ENCODE measurements at regions not wholly inside any gene's neighbourhood (a gene's known extent, or its start where the extent isn't known, plus 50 kb on each side); places are given as distances from the start of the nearest gene placed in this dataset.

DNA sequence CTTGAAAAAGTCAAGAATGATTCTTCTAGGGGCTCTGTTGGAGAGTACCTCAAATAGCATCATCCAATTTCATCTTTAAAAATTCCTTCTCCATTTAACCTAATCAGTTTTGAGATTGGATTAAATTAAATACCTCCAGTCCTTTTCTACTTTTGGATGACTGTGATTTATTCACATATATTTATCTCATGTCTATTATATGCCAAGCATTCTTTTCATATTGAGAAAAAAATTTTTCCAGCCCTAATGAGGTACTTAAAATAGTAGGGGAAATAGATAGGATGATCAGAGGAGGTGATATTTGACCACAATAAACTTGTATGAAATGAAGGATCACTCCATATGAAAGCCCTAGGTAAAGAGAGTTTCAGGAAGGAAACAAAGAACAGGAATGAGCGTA is 250.1 kb downstream of the MAT2B start:
- H4K20me1 ChIP-seq (ENCODE audit: insufficient read depth, low read length), result no peaks in the 10 kb centered on the region
- H3K4me2 ChIP-seq (ENCODE audit: low read length), result no peak overlapping the region
- ChIA-PET CTCF (ENCODE audit: unreplicated experiment) (no interaction called here), POLR2A (no interaction called here)
- H3K4me1 ChIP-seq (ENCODE audit: insufficient read depth, low read length, poor library complexity, severe bottlenecking), result no peaks in the 10 kb centered on the region
- DNase-seq (ENCODE audit: low spot score), result no peak
- TF ChIP-seq EZH2phosphoT487 (IDR thresholded peaks at IDR 0.05; ENCODE audit: borderline replicate concordance, low read depth, low read length), result no peak
- TF ChIP-seq, protein P1, sequence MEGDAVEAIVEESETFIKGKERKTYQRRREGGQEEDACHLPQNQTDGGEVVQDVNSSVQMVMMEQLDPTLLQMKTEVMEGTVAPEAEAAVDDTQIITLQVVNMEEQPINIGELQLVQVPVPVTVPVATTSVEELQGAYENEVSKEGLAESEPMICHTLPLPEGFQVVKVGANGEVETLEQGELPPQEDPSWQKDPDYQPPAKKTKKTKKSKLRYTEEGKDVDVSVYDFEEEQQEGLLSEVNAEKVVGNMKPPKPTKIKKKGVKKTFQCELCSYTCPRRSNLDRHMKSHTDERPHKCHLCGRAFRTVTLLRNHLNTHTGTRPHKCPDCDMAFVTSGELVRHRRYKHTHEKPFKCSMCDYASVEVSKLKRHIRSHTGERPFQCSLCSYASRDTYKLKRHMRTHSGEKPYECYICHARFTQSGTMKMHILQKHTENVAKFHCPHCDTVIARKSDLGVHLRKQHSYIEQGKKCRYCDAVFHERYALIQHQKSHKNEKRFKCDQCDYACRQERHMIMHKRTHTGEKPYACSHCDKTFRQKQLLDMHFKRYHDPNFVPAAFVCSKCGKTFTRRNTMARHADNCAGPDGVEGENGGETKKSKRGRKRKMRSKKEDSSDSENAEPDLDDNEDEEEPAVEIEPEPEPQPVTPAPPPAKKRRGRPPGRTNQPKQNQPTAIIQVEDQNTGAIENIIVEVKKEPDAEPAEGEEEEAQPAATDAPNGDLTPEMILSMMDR (conservative IDR thresholded peaks at IDR 0.05; ENCODE audit: low read length), result no peak
- no peak overlapping the region for H3K27ac ChIP-seq (ENCODE audit: low read depth, low read length, poor library complexity, severe bottlenecking)
- no peak overlapping the region for H3K4me3 ChIP-seq (ENCODE audit: low read depth, low read length, poor library complexity, severe bottlenecking)
- H3K9me3 ChIP-seq (ENCODE audit: low read length), result no peaks in the 10 kb centered on the region
- no peaks in the 10 kb centered on the region for H3K79me2 ChIP-seq (ENCODE audit: insufficient read depth, low read depth, low read length)
- no peak overlapping the region for H2AFZ ChIP-seq (ENCODE audit: low read length)
- no TSS peak for BruUV-seq (replicated peaks)
- intact Hi-C loops (cut with micrococcal nuclease; ENCODE audit: unreplicated experiment), result no loop called here
- no peaks in the 10 kb centered on the region for H3K9me2 ChIP-seq (ENCODE audit: insufficient read depth, low read length)
- H3K36me3 ChIP-seq (ENCODE audit: insufficient read depth, low read length), result no peaks in the 10 kb centered on the region

DNA sequence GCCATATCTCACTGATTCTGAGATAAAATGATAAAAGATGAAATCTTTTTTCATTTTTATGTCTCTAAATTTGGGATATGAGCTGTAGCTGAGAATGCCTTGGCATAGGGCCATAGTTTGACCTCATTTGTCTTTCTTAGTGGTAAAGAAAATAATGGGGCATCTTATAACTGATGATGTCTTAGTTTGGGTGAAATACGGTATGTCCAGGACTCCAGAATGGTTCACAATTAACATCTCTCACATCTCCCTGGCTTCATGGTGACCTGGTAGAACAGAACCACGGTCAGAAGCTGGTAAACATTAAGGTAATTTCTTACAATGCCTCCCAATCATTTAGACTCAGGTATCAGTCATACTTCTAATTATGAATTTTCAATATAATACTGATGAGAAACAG is 250.8 kb downstream of the MAT2B start:
- intact Hi-C loops (cut with micrococcal nuclease; ENCODE audit: unreplicated experiment), result no loop called here
- H3K79me2 ChIP-seq (ENCODE audit: insufficient read depth, low read depth, low read length), result no peaks in the 10 kb centered on the region
- ChIA-PET POLR2A (interaction anchor here (1.1 kb wide), 1 partner anchor 9 kb away, joined by 4 read pairs; no protein-coding TSS in a partner anchor), CTCF (ENCODE audit: unreplicated experiment) (no interaction called here)
- no peaks in the 10 kb centered on the region for H3K4me1 ChIP-seq (ENCODE audit: insufficient read depth, low read length, poor library complexity, severe bottlenecking)
- H3K9me3 ChIP-seq (ENCODE audit: low read length), result no peaks in the 10 kb centered on the region
- no peak overlapping the region for H3K4me2 ChIP-seq (ENCODE audit: low read length)
- H3K9me2 ChIP-seq (ENCODE audit: insufficient read depth, low read length), result no peaks in the 10 kb centered on the region
- TF ChIP-seq EZH2phosphoT487 (IDR thresholded peaks at IDR 0.05; ENCODE audit: borderline replicate concordance, low read depth, low read length), result no peak
- TF ChIP-seq, protein P1 (conservative IDR thresholded peaks at IDR 0.05; ENCODE audit: low read length), result no peak
- no peak overlapping the region for H3K27ac ChIP-seq (ENCODE audit: low read depth, low read length, poor library complexity, severe bottlenecking)
- no TSS peak for BruUV-seq (replicated peaks)
- no peak for DNase-seq (ENCODE audit: low spot score)
- H2AFZ ChIP-seq (ENCODE audit: low read length), result no peak overlapping the region
- H4K20me1 ChIP-seq (ENCODE audit: insufficient read depth, low read length), result no peaks in the 10 kb centered on the region
- no peaks in the 10 kb centered on the region for H3K36me3 ChIP-seq (ENCODE audit: insufficient read depth, low read length)
- H3K4me3 ChIP-seq (ENCODE audit: low read depth, low read length, poor library complexity, severe bottlenecking), result no peak overlapping the region

DNA sequence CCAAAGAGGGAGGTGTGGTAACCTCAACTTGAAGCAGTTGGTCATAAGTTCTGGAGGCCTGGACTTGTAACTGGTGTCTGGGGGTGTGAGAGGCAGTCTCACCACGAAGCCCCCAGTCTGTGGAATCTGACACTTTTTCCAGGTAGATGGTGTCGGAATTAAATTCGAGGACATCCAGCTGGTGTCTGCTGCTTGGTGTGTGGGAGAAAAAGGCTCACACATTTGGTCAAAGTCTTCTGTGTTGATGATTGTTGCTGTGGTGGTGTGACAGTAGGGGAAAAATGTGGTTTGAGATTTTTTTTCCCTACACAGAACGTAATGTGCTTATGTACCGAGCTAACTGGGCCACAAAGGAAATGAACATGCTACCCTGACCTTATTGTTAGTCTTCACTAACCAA is 251.9 kb downstream of the MAT2B start:
- no peak overlapping the region for H3K4me2 ChIP-seq (ENCODE audit: low read length)
- H3K9me3 ChIP-seq (ENCODE audit: low read length), result no peaks in the 10 kb centered on the region
- CTCF ChIA-PET (ENCODE audit: unreplicated experiment), result no interaction called here
- no peak overlapping the region for H3K27ac ChIP-seq (ENCODE audit: low read depth, low read length, poor library complexity, severe bottlenecking)
- no peaks in the 10 kb centered on the region for H3K79me2 ChIP-seq (ENCODE audit: insufficient read depth, low read depth, low read length)
- intact Hi-C loops (cut with micrococcal nuclease; ENCODE audit: unreplicated experiment), result no loop called here
- H3K9me2 ChIP-seq (ENCODE audit: insufficient read depth, low read length), result no peaks in the 10 kb centered on the region
- H3K36me3 ChIP-seq (ENCODE audit: insufficient read depth, low read length), result no peaks in the 10 kb centered on the region
- BruUV-seq (replicated peaks), result no TSS peak
- no peaks in the 10 kb centered on the region for H3K4me1 ChIP-seq (ENCODE audit: insufficient read depth, low read length, poor library complexity, severe bottlenecking)
- no peaks in the 10 kb centered on the region for H4K20me1 ChIP-seq (ENCODE audit: insufficient read depth, low read length)
- no peak overlapping the region for H3K4me3 ChIP-seq (ENCODE audit: low read depth, low read length, poor library complexity, severe bottlenecking)
- DNase-seq (ENCODE audit: low spot score), result no peak
- no peak overlapping the region for H2AFZ ChIP-seq (ENCODE audit: low read length)
- POLR2A ChIA-PET, result interaction anchor here (0.9 to 1.5 kb wide), 2 partner anchors 15 to 108 kb away, joined by 3 read pairs; no protein-coding TSS in a partner anchor
- TF ChIP-seq, protein P1 (conservative IDR thresholded peaks at IDR 0.05; ENCODE audit: low read length), result no peak
- no peak for TF ChIP-seq EZH2phosphoT487 (IDR thresholded peaks at IDR 0.05; ENCODE audit: borderline replicate concordance, low read depth, low read length)
